Activated T-cell treated with anti-CD3 and anti-CD28 coated beads for 48 hours (primary cell): ENCODE measurements at regions not wholly inside any gene's neighbourhood (a gene's known extent, or its start where the extent isn't known, plus 50 kb on each side); places are given as distances from the start of the nearest gene placed in this dataset.
"Not testable (repeated sequence)": the region's sequence is repeated elsewhere in the genome, so short reads cannot be mapped to it uniquely, and the experiment has no call there.

Experiments used
- DNase-seq: peaks from one replicate; pipeline ENCODE4 v3.0.0-alpha.2; 2020; ENCODE audit warnings: low read depth

DNA sequence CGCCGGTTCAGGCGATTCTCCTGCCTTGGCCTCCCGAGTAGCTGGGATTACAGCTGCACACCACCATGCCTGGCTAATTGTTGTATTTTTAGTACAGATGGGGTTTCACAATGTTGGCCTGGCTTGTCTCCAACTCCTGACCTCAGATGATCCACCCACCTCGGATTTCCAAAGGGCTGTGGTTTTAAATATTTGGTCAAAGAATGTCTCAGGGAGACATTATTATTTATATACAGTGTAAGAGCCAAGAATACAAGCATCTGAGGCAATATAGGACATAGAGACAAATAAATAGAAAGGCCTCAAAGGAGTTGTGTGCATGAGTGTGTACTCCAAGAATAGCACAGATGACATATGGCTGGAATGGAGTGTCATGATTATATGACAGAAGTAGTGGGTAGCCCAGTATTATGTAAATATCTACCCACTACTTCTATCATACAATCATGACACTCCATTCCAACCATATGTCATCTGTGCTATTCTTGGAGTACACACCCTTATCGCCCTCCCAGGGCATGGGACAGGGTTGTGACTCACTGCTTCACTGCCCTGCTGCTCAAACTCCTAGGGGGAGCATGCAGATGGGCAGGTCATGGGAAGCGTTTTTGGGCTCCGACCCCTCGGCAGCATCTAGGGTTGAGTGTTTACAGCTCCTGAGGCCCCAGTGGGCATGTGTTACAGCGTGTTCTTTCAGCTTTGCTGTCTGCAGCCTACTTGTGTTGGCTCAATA lies 1649.8 kb upstream of the PCDH10 start:
- no peak for DNase-seq

DNA sequence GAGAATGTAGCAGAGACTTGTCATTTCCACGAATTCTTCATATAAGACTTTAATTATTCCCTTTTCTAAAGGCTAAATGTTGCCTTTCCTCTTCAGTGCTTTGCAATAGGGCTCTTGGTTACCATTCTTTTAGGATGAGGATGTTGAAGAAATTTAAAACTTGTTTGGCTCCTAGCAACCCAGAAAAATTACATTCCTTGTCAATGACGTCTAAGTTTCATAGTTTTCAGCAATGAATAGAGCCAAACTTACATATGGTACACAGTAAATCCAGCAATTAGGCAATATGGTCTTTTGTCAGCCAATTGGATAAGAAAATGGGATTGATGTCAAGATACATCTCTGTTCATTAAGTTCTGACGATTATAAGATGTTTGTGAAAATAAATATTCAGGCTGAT lies 1639.6 kb upstream of the PCDH10 start:
- no peak for DNase-seq

- DNase-seq, result no peak
These were observed 1622.4 kb upstream of the PCDH10 start for GRCh38 chr4:131526686-131527085.

- DNase-seq, result no peak
These were observed 1618.0 kb upstream of the PCDH10 start for GRCh38 chr4:131531087-131531486.

GRCh38 chr4:131534944-131535645 lies 1614.0 kb upstream of the PCDH10 start:
- DNase-seq, result no peak

- DNase-seq, result no peak
These were observed 1608.8 kb upstream of the PCDH10 start for GRCh38 chr4:131540256-131540655.

GRCh38 chr4:131547506-131547981 lies 1601.5 kb upstream of the PCDH10 start:
- no peak for DNase-seq

GRCh38 chr4:131551306-131551705 lies 1597.8 kb upstream of the PCDH10 start:
- no peak for DNase-seq

GRCh38 chr4:131566026-131566425 lies 1583.1 kb upstream of the PCDH10 start:
- DNase-seq, result no peak

GRCh38 chr4:131584587-131584986 lies 1564.5 kb upstream of the PCDH10 start:
- DNase-seq, result no peak

- no peak for DNase-seq
These were observed 1554.0 kb upstream of the PCDH10 start for GRCh38 chr4:131595140-131595539.

DNA sequence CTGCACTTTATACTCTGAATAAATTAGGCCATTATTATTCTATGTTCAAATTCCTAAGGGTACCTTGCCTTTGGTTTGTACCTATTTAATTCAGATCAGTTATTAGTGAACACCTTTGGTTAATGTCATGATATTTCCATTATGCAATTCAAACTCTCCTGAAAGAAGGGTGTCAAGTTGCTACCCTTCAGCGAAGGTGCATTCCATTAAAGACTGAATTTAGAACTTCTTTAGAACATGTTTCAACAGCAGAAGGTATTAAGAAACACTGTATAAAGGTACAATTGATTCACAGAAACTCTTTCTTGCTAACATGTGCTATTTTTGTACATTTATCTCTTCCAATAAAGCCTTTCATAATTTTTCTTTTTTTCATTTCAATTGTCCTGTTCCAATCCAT lies 1545.4 kb upstream of the PCDH10 start:
- no peak for DNase-seq

DNA sequence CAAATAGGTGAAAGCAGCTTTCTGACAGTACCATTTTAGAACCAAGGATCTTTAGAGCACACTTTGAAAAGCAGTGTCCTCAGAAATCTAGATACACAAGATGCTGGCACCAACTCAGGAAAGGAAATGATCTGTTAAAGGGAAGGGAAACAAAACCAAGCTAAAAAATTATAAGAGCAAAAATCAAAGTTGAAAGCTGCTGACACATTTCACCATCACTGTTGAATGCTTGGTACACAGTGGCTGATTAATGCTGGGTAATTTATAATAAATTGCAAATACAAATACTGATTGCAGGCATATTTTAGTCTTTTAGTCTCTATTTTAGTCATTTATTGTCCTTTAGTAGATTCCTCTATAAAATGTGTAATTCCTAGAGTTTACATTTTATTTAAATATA lies 1540.1 kb upstream of the PCDH10 start:
- no peak for DNase-seq

DNA sequence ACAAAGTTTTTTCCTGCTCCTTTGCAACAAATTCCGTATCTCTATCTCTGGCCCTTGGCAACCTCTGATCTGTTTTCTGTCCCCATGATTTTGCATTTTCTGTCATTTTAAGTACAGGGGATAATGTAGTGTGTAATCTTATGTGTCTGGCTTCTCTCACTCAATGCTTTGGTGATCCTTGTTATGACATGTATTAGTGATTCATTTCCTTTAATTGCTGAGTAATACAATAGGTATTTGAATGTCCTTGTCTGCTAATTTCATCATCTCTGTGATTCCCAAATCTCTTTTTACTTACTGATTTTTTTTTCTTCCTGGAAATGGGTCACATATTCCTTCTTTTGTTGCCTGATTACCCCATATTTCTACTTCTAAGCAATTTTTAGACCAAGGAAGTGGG lies 1538.6 kb upstream of the PCDH10 start:
- not testable (repeated sequence) for DNase-seq

GRCh38 chr4:131613086-131613823 lies 1535.8 kb upstream of the PCDH10 start:
- DNase-seq, result no peak

- no peak for DNase-seq
These were observed 1535.3 kb upstream of the PCDH10 start for GRCh38 chr4:131613824-131614216.

- no peak for DNase-seq
These were observed 1516.2 kb upstream of the PCDH10 start for GRCh38 chr4:131632877-131633276.

DNA sequence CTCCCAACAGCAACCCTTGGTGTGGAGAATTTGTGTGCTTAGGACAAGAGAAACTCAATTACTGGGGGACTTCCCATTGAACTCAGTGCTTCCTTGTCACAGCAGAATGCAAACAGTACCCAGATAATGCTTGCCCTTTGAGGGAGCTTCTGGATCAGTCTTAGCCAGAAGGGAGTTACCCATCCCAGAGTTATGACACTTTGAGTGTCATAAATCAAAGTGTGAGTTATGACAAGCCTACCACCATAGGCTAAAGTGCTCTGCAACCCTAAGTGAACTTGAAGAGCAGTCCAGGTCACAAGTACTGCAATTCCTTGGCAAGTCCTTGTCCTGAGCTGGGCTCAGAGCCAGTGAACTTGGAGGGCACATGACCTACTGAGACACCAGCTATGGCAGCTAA lies 1513.9 kb upstream of the PCDH10 start:
- no peak for DNase-seq

- no peak for DNase-seq
These were observed 1510.3 kb upstream of the PCDH10 start for GRCh38 chr4:131638781-131639180.

GRCh38 chr4:131644619-131645018 lies 1504.5 kb upstream of the PCDH10 start:
- no peak for DNase-seq

DNA sequence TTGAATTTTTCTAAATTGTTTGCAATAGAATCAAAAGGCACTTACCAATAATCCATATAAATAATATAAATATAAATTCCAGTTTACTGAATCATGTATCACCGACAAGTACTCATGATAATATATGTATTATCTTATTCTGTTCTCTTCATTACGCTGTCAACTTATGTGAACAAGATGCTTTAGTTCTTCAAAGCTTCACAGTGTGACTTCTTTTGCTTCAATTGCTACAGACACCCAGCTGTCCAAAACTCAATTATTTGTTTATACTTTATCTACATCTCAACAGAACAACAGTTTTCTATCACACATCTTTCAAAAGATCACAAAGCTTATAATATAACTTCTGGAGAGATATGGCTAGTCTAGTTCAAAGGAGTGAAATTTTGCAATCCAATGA lies 1499.9 kb upstream of the PCDH10 start:
- DNase-seq, result no peak

GRCh38 chr4:131650951-131651350 lies 1498.1 kb upstream of the PCDH10 start:
- no peak for DNase-seq

DNA sequence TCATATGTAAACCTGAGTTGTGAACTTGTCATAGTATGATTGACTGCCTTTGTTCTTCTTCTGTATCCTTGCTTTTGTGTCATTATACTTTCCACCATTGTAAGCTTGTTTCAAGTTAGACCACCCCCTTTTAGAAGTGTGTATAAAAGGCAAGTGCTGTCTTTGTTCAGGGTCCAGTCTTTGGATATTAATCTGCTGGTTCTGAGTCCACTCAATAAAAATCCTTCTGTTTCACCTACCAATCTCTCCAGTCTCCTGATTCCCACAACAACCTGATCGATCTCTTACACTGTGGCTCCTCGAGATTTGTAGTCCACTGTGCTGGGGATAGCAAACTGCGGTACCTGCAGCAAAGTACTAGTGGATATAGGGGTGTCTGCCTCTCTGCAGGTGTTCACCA lies 1465.8 kb upstream of the PCDH10 start:
- DNase-seq, result not testable (repeated sequence)
